MM.1S (cell line): ENCODE measurements at regions not wholly inside any gene's neighbourhood (a gene's known extent, or its start where the extent isn't known, plus 50 kb on each side); places are given as distances from the start of the nearest gene placed in this dataset.

Experiments
- DNase-seq: peaks from one replicate; pipeline ENCODE4 v3.0.0-alpha.2; 2015
- H2AFZ ChIP-seq: fragments of 300-600 bp; sonication (generic); 2 replicates; pipeline ENCODE4 v1.6.0; 2016; ENCODE audit warnings: antibody characterized with exemption, low read length
- H3F3A ChIP-seq: fragments of 300-600 bp; sonication (generic); 2 replicates; pipeline ENCODE4 v1.6.1; 2016; ENCODE audit warnings: mild to moderate bottlenecking, antibody characterized with exemption, low read length, moderate library complexity, mixed read lengths; ENCODE audit not compliant: insufficient read depth
- H3K27ac ChIP-seq: fragments of 300-600 bp; sonication (generic); 2 replicates; pipeline ENCODE4 v1.5.1; 2016; ENCODE audit warnings: mild to moderate bottlenecking, low read length
- H3K27me3 ChIP-seq: fragments of 300-600 bp; sonication (generic); replicated peaks from 2 replicates; pipeline ENCODE4 v1.6.0; 2016; ENCODE audit warnings: low read length; ENCODE audit not compliant: insufficient read depth
- H3K36me3 ChIP-seq: fragments of 300-600 bp; sonication (generic); replicated peaks from 2 replicates; pipeline ENCODE4 v1.6.1; 2016; ENCODE audit warnings: mild to moderate bottlenecking, low read length, mixed read lengths; ENCODE audit not compliant: insufficient read depth
- H3K4me1 ChIP-seq: fragments of 300-600 bp; sonication (generic); 2 replicates; pipeline ENCODE4 v1.6.1; 2016; ENCODE audit warnings: low read length, mixed read lengths
- H3K4me2 ChIP-seq: fragments of 300-600 bp; sonication (generic); 2 replicates; pipeline ENCODE4 v1.6.0; 2016; ENCODE audit warnings: low read depth, low read length
- H3K4me3 ChIP-seq: fragments of 300-600 bp; sonication (generic); 2 replicates; pipeline ENCODE4 v1.5.1; 2016; ENCODE audit warnings: low read length, mixed read lengths
- H3K79me2 ChIP-seq: fragments of 300-600 bp; sonication (generic); 2 replicates; pipeline ENCODE4 v1.6.1; 2016; ENCODE audit warnings: mixed run types, low read length, mixed read lengths
- H3K9ac ChIP-seq: fragments of 300-600 bp; sonication (generic); 2 replicates; pipeline ENCODE4 v1.6.1; 2016; ENCODE audit warnings: low read length, mixed read lengths
- H3K9me2 ChIP-seq: fragments of 300-600 bp; sonication (generic); replicated peaks from 2 replicates; pipeline ENCODE4 v1.6.1; 2016; ENCODE audit warnings: mild to moderate bottlenecking, low read length, mixed read lengths; ENCODE audit not compliant: insufficient read depth
- H3K9me3 ChIP-seq: fragments of 300-600 bp; sonication (generic); replicated peaks from 2 replicates; pipeline ENCODE4 v1.6.1; 2016; ENCODE audit warnings: mild to moderate bottlenecking, low read length, mixed read lengths; ENCODE audit not compliant: insufficient read depth
- H4K20me1 ChIP-seq: fragments of 300-600 bp; sonication (generic); 2 replicates; pipeline ENCODE4 v1.6.1; 2016; ENCODE audit warnings: mild to moderate bottlenecking, low read length, moderate library complexity, mixed read lengths; ENCODE audit not compliant: insufficient read depth
- EZH2 ChIP-seq: fragments of 300-600 bp; sonication (generic); optimal IDR thresholded peaks from 2 replicates; pipeline ENCODE3; 2017; ENCODE audit warnings: low read depth, mild to moderate bottlenecking, antibody characterized with exemption, low read length, mixed read lengths
- EZH2phosphoT487 ChIP-seq: fragments of 300-600 bp; sonication (generic); IDR thresholded peaks from 2 replicates; pipeline ENCODE4 v1.6.1; 2018; ENCODE audit warnings: antibody characterized with exemption, low read length
- TF ChIP-seq, protein P1 (sequence below): fragments of 300-600 bp; sonication (generic); IDR thresholded peaks from 2 replicates; pipeline ENCODE4 v1.5.1; 2016; ENCODE audit warnings: antibody characterized with exemption, low read length, mixed read lengths

DNA sequence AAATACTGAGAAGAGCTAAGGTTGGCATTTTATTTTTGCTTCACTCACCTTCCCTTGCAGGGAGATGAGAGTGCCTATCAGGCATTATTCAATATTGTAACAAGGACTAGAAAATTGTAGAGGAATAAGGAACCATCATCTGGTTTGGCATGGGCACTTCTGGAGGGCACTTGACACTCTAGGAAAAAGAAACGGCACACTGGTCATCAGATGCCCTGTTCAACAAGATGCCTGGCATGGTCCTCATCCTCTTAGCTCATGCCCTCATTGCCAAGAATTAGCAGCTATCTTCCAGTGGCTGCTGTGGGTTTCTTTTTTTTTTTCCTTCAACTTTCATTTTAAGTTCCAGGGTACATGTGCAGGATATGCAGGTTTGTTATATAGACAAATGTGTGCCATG is 95.1 kb upstream of the ESRRG start:
- H3K36me3 ChIP-seq: no peaks in the 10 kb centered on the region
- no peak for DNase-seq
- H3K9me2 ChIP-seq: no peaks in the 10 kb centered on the region
- H3K9me3 ChIP-seq: no peaks in the 10 kb centered on the region
- TF ChIP-seq EZH2phosphoT487 (no peak), EZH2 (no peak)
- TF ChIP-seq, protein P1, sequence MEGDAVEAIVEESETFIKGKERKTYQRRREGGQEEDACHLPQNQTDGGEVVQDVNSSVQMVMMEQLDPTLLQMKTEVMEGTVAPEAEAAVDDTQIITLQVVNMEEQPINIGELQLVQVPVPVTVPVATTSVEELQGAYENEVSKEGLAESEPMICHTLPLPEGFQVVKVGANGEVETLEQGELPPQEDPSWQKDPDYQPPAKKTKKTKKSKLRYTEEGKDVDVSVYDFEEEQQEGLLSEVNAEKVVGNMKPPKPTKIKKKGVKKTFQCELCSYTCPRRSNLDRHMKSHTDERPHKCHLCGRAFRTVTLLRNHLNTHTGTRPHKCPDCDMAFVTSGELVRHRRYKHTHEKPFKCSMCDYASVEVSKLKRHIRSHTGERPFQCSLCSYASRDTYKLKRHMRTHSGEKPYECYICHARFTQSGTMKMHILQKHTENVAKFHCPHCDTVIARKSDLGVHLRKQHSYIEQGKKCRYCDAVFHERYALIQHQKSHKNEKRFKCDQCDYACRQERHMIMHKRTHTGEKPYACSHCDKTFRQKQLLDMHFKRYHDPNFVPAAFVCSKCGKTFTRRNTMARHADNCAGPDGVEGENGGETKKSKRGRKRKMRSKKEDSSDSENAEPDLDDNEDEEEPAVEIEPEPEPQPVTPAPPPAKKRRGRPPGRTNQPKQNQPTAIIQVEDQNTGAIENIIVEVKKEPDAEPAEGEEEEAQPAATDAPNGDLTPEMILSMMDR: no peak
- H3K79me2 ChIP-seq: no peaks in the 10 kb centered on the region
- H3K27ac ChIP-seq: no peak overlapping the region
- no peaks in the 10 kb centered on the region for H3K4me1 ChIP-seq
- no peak overlapping the region for H3K9ac ChIP-seq
- no peaks in the 10 kb centered on the region for H3K27me3 ChIP-seq
- no peaks in the 10 kb centered on the region for H4K20me1 ChIP-seq
- H3F3A ChIP-seq: no peaks in the 10 kb centered on the region
- H2AFZ ChIP-seq: no peak overlapping the region
- H3K4me2 ChIP-seq: no peak overlapping the region
- H3K4me3 ChIP-seq: no peak overlapping the region

GRCh38 chr1:216815260-216816131 is 92.3 kb upstream of the ESRRG start:
- TF ChIP-seq EZH2 (no peak), EZH2phosphoT487 (no peak)
- TF ChIP-seq, protein P1: no peak
- no peaks in the 10 kb centered on the region for H3F3A ChIP-seq

GRCh38 chr1:216814576-216815259 is 91.5 kb upstream of the ESRRG start:
- Histone ChIP-seq H3K79me2 (no peaks in the 10 kb centered on the region), H3K27ac (no peak overlapping the region), H3K4me1 (no peaks in the 10 kb centered on the region), H3K36me3 (no peaks in the 10 kb centered on the region), H3K9me2 (no peaks in the 10 kb centered on the region), H3K27me3 (no peaks in the 10 kb centered on the region), H3F3A (no peaks in the 10 kb centered on the region), H3K4me3 (no peak overlapping the region), H4K20me1 (no peaks in the 10 kb centered on the region), H2AFZ (no peak overlapping the region), H3K9me3 (no peaks in the 10 kb centered on the region), H3K9ac (no peak overlapping the region), H3K4me2 (no peak overlapping the region)
- DNase-seq: no peak
- TF ChIP-seq EZH2phosphoT487 (no peak), EZH2 (no peak)
- TF ChIP-seq, protein P1: no peak

More at GRCh38 chr1:216815260-216816131, 92.3 kb upstream of the ESRRG start:
- no peak overlapping the region for H2AFZ ChIP-seq
- H3K27me3 ChIP-seq: no peaks in the 10 kb centered on the region
- no peak overlapping the region for H3K9ac ChIP-seq
- H3K79me2 ChIP-seq: no peaks in the 10 kb centered on the region
- DNase-seq: no peak
- no peak overlapping the region for H3K4me2 ChIP-seq
- H3K9me3 ChIP-seq: no peaks in the 10 kb centered on the region
- H3K9me2 ChIP-seq: no peaks in the 10 kb centered on the region
- no peak overlapping the region for H3K4me3 ChIP-seq
- no peak overlapping the region for H3K27ac ChIP-seq
- no peaks in the 10 kb centered on the region for H3K36me3 ChIP-seq
- no peaks in the 10 kb centered on the region for H4K20me1 ChIP-seq
- no peaks in the 10 kb centered on the region for H3K4me1 ChIP-seq
